ENCODE measurements at regions not wholly inside any gene's neighbourhood (a gene's known extent, or its start where the extent isn't known, plus 50 kb on each side); places are given as distances from the start of the nearest gene placed in this dataset.

DNA sequence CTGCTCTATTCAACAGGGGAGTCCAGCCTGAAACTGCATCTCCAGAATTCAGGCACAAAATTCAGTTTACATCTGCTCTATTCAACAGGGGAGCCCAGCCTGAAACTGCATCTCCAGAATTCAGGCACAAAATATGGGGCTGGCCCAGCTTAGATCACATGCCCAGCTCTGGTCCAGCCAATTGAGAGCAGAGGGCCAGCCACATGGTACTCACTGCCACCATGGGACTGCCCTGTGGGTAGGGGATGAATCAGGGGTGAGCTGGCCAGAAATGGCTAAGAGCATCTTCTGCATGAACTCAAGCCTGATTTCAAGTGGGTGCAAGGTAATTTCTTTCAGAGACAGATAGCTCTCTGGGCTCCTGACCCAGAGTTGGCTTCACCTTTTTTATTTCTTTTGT, 156.6 kb upstream of the LYZL2 start:
- TF ChIP-seq, protein P1, sequence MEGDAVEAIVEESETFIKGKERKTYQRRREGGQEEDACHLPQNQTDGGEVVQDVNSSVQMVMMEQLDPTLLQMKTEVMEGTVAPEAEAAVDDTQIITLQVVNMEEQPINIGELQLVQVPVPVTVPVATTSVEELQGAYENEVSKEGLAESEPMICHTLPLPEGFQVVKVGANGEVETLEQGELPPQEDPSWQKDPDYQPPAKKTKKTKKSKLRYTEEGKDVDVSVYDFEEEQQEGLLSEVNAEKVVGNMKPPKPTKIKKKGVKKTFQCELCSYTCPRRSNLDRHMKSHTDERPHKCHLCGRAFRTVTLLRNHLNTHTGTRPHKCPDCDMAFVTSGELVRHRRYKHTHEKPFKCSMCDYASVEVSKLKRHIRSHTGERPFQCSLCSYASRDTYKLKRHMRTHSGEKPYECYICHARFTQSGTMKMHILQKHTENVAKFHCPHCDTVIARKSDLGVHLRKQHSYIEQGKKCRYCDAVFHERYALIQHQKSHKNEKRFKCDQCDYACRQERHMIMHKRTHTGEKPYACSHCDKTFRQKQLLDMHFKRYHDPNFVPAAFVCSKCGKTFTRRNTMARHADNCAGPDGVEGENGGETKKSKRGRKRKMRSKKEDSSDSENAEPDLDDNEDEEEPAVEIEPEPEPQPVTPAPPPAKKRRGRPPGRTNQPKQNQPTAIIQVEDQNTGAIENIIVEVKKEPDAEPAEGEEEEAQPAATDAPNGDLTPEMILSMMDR (IDR thresholded peaks at IDR 0.05), result no peak
- no peak for TF ChIP-seq ZFX (IDR thresholded peaks at IDR 0.05; ENCODE audit: borderline replicate concordance)
